Spleen (tissue), 11 donors: ENCODE measurements at regions not wholly inside any gene's neighbourhood (a gene's known extent, or its start where the extent isn't known, plus 50 kb on each side); places are given as distances from the start of the nearest gene placed in this dataset.

Experiments
- DNase-seq: peaks from one replicate; pipeline ENCODE4 v3.0.0-alpha.2; 2020
- H3K27ac ChIP-seq, 8 donors: fragments of 200-600 bp; sonication (generic) in 7 of 8; 1 replicate in 4 of 8; 2 replicates in 4 of 8; pipeline versions ENCODE4 v1.5.0 to v1.8.0; 2016 to 2021; ENCODE audit warnings: inconsistent platforms in 4 of 8, mild to moderate bottlenecking in 4 of 8, moderate library complexity in 1 of 8
- H3K27me3 ChIP-seq, 7 donors: fragments of 200-600 bp; sonication (generic) in 6 of 7; replicated peaks in 1 of 7; 1 replicate in 4 of 7; 2 replicates in 3 of 7; pipeline versions ENCODE4 v1.5.0 to v1.8.0; 2016 to 2021; ENCODE audit warnings: inconsistent platforms in 3 of 7, mild to moderate bottlenecking in 1 of 7
- H3K36me3 ChIP-seq, 6 donors: fragments of 200-600 bp; sonication (generic) in 5 of 6; 1 replicate in 4 of 6; 2 replicates in 2 of 6; pipeline versions ENCODE4 v1.5.0 to v1.8.0; 2016 to 2021; ENCODE audit warnings: inconsistent platforms in 2 of 6
- H3K4me1 ChIP-seq, 6 donors: fragments of 200-600 bp; sonication (generic) in 5 of 6; 1 replicate in 3 of 6; 2 replicates in 3 of 6; pipeline versions ENCODE4 v1.5.0 to v1.8.0; 2016 to 2021; ENCODE audit warnings: inconsistent platforms in 3 of 6
- H3K4me3 ChIP-seq, 8 donors: fragments of 200-600 bp; sonication (generic) in 7 of 8; 1 replicate in 4 of 8; 2 replicates in 4 of 8; pipeline versions ENCODE4 v1.5.0 to v1.8.0; 2016 to 2021; ENCODE audit warnings: inconsistent platforms in 4 of 8, mild to moderate bottlenecking in 4 of 8, moderate library complexity in 2 of 8
- H3K9me3 ChIP-seq, 8 donors: fragments of 200-600 bp; sonication (generic) in 7 of 8; 1 replicate in 4 of 8; 2 replicates in 4 of 8; pipeline versions ENCODE4 v1.5.0 to v1.8.0; 2016 to 2021; ENCODE audit warnings: inconsistent platforms in 4 of 8
- CTCF ChIP-seq, 11 experiments: fragments of 200-600 bp in 7 of 11; fragments of 450-650 bp in 4 of 11; sonication (generic) in 4 of 11; IDR thresholded peaks in 8 of 11; conservative IDR thresholded peaks in 3 of 11; 1 replicate in 7 of 11; 2 replicates in 4 of 11; pipeline versions ENCODE4 v1.4.0 to v1.8.0; 2016 to 2021; ENCODE audit warnings: antibody characterized with exemption in 11 of 11, inconsistent platforms in 4 of 11, mild to moderate bottlenecking in 1 of 11
- POLR2A ChIP-seq, 3 donors: fragments of 450-650 bp; IDR thresholded peaks; one replicate each; pipeline ENCODE4 v1.5.1; 2017; ENCODE audit warnings: antibody characterized with exemption in 3 of 3, mild to moderate bottlenecking in 1 of 3
- POLR2AphosphoS5 ChIP-seq, 3 donors: sonication (generic); formaldehyde crosslinking; IDR thresholded peaks; one replicate each; pipeline ENCODE4 v1.5.1; 2017; ENCODE audit warnings: antibody characterized with exemption in 3 of 3
- WGBS, 5 donors: extraction: QIAGEN DNeasy Blood & Tissue Kit in 3 of 5; methylation state at CpG; one replicate each; pipeline versions ENCODE4 v1.1.5 to v1.1.7; 2013 to 2018; 5-methylcytosine and 5-hydroxymethylcytosine counted together
- intact Hi-C: fragments of 100-400 bp; cut with DNase I; formaldehyde crosslinking; loops from one replicate; pipeline ENCODE4 v1.15.0; 2023; ENCODE audit warnings: low total_unique reads
- donor health status: healthy with polysubstance abuse.
- donor health status: DM: no; HTN: no; CAD: no; lungs with moderate emphysema.
- donor health status: DM: no; HTN: no; CAD: no.
- donor health status: Bipolar disorder and iron deficiency.
- donor health status: healthy.
- donor health status: DM: no; HTN: no; CAD: no.
- donor health status: DM: yes; HTN: yes; CAD: no.

GRCh38 chr13:99750951-99751350, 220.6 kb downstream of the ZIC5 start:
- 92 to 98% (median 93%) methylated on average over 8 of the region's 8 CpGs for WGBS, 5 donors
- no peaks in the 10 kb centered on the region for H3K27me3 ChIP-seq
- peaks cover 0 to 9% (median 0%) of the 10 kb centered on the region in 8 donors for H3K9me3 ChIP-seq
- H3K4me1 ChIP-seq, result no peaks in the 10 kb centered on the region
- H3K36me3 ChIP-seq, result no peaks in the 10 kb centered on the region
- TF ChIP-seq POLR2AphosphoS5 (IDR thresholded peaks at IDR 0.05), result no peak
- no peak for TF ChIP-seq POLR2A (IDR thresholded peaks at IDR 0.05)
- no peak for TF ChIP-seq CTCF (IDR thresholded peaks at IDR 0.05 in 8 of 11, conservative IDR thresholded peaks at IDR 0.05 in 3 of 11)
- no peak overlapping the region for H3K27ac ChIP-seq
- no peak for DNase-seq
- intact Hi-C loops, result no loop called here
- no peak overlapping the region for H3K4me3 ChIP-seq

GRCh38 chr13:99749271-99750019, 222.1 kb downstream of the ZIC5 start:
- Histone ChIP-seq H3K27ac (no peak overlapping the region), H3K36me3 (no peaks in the 10 kb centered on the region), H3K4me3 (no peak overlapping the region), H3K27me3 (no peaks in the 10 kb centered on the region), H3K9me3 (peaks cover 0 to 9% (median 0%) of the 10 kb centered on the region in 8 donors), H3K4me1 (no peaks in the 10 kb centered on the region)
- 89 to 96% (median 93%) methylated on average over 11 of the region's 11 CpGs for WGBS, 5 donors
- no peak for DNase-seq
- TF ChIP-seq CTCF (IDR thresholded peaks at IDR 0.05 in 8 of 11, conservative IDR thresholded peaks at IDR 0.05 in 3 of 11) (no peak), POLR2A (IDR thresholded peaks at IDR 0.05) (no peak), POLR2AphosphoS5 (IDR thresholded peaks at IDR 0.05) (no peak)
- intact Hi-C loops, result no loop called here

- H3K4me3 ChIP-seq, result no peak overlapping the region
- WGBS, 5 donors, result 73 to 82% (median 79%) methylated on average over 7 of the region's 7 CpGs
- no peak for DNase-seq
- no peaks in the 10 kb centered on the region for H3K4me1 ChIP-seq
- H3K36me3 ChIP-seq, result no peaks in the 10 kb centered on the region
- H3K27me3 ChIP-seq, result no peaks in the 10 kb centered on the region
- no peak overlapping the region for H3K27ac ChIP-seq
- intact Hi-C loops, result no loop called here
- TF ChIP-seq CTCF (IDR thresholded peaks at IDR 0.05 in 8 of 11, conservative IDR thresholded peaks at IDR 0.05 in 3 of 11), result no peak
- TF ChIP-seq POLR2A (IDR thresholded peaks at IDR 0.05), result no peak
- no peak for TF ChIP-seq POLR2AphosphoS5 (IDR thresholded peaks at IDR 0.05)
- peaks cover 0 to 9% (median 0%) of the 10 kb centered on the region in 8 donors for H3K9me3 ChIP-seq
Measured at GRCh38 chr13:99747403-99747710, 224.2 kb downstream of the ZIC5 start.

- no peak overlapping the region for H3K27ac ChIP-seq
- WGBS, 5 donors, result 71 to 85% (median 76%) methylated on average over 14 of the region's 14 CpGs
- TF ChIP-seq POLR2AphosphoS5 (IDR thresholded peaks at IDR 0.05), result no peak
- TF ChIP-seq POLR2A (IDR thresholded peaks at IDR 0.05), result no peak
- no peak for TF ChIP-seq CTCF (IDR thresholded peaks at IDR 0.05 in 8 of 11, conservative IDR thresholded peaks at IDR 0.05 in 3 of 11)
- no peaks in the 10 kb centered on the region for H3K36me3 ChIP-seq
- DNase-seq, result no peak
- no peak overlapping the region for H3K4me3 ChIP-seq
- no peaks in the 10 kb centered on the region for H3K27me3 ChIP-seq
- intact Hi-C loops, result no loop called here
- H3K4me1 ChIP-seq, result no peaks in the 10 kb centered on the region
- peaks cover 0 to 9% (median 0%) of the 10 kb centered on the region in 8 donors for H3K9me3 ChIP-seq
Measured at GRCh38 chr13:99746637-99747402, 224.7 kb downstream of the ZIC5 start.
